Kidney epithelial cell (primary cell): ENCODE measurements at regions not wholly inside any gene's neighbourhood (a gene's known extent, or its start where the extent isn't known, plus 50 kb on each side); places are given as distances from the start of the nearest gene placed in this dataset.

ENCODE experiments used
- DNase-seq: peaks from one replicate; pipeline ENCODE4 v3.0.0-alpha.2; 2010; ENCODE audit warnings: low read depth
- H3K27me3 ChIP-seq: 2 replicates; pipeline ENCODE4 v1.6.0; 2011; ENCODE audit warnings: low read length; ENCODE audit not compliant: control insufficient read depth, insufficient read depth
- H3K36me3 ChIP-seq: 2 replicates; pipeline ENCODE4 v1.5.1; 2011; ENCODE audit warnings: low read length; ENCODE audit not compliant: control insufficient read depth, insufficient read depth
- H3K4me3 ChIP-seq: 2 replicates; pipeline ENCODE4 v1.5.1; 2011; ENCODE audit warnings: low read depth, mild to moderate bottlenecking, control low read depth, low read length
- CTCF ChIP-seq: IDR thresholded peaks from 2 replicates; pipeline ENCODE4 v1.5.1; 2011; ENCODE audit warnings: mild to moderate bottlenecking, moderate library complexity, low read length, control low read depth, inconsistent platforms; ENCODE audit not compliant: insufficient read depth, poor library complexity, severe bottlenecking

DNA sequence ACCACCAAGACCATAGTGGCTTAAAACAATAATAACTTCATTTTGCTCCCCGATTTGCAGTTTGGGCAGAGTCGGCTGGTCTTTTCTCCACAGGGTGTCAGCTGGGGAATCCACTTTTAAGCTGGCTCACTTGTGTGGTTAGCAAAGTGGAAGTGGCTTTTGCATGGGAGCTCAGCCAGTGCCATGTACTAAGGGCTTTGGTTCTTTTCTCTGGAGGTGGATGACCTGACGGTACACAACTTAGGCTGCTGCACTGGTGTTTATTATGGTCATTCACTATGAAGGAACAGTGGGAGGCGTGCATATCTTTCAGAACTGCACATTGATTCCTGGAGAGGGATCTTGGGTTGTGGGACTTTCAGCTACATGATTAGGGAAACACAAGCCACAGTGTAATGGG lies 141.0 kb downstream of the OR2B2 start:
- Histone ChIP-seq H3K4me3 (no peak overlapping the region), H3K27me3 (peaks cover 3% of the 10 kb centered on the region), H3K36me3 (no peaks in the 10 kb centered on the region)
- no peak for DNase-seq
- TF ChIP-seq CTCF, result no peak

- DNase-seq, result no peak
- Histone ChIP-seq H3K36me3 (no peaks in the 10 kb centered on the region), H3K4me3 (no peak overlapping the region), H3K27me3 (peaks cover 3% of the 10 kb centered on the region)
- TF ChIP-seq CTCF, result no peak
Observed at GRCh38 chr6:27770724-27771123, 141.5 kb downstream of the OR2B2 start.

GRCh38 chr6:27768556-27768955 lies 143.6 kb downstream of the OR2B2 start:
- no peak overlapping the region for H3K4me3 ChIP-seq
- TF ChIP-seq CTCF, result no peak
- no peaks in the 10 kb centered on the region for H3K36me3 ChIP-seq
- no peak for DNase-seq
- H3K27me3 ChIP-seq, result peaks cover 3% of the 10 kb centered on the region

DNA sequence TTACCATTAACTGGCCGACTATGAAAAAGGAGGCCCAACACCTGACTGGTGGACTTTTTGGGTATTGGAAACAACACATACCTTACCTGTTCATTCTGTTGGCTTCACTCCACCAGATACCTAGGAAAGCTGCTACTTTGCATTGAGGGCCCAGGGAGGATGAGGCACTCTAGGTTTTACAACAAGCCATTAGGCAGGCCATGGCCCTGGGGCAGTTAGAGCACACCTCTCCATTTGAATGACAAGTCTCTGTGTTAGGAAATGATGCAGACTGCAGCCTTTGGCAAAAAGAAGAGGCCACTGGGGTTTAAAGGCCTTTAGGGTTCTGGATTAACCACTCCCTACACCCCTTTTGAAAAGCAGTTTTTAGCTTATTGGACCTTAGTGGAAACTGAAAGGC lies 144.3 kb downstream of the OR2B2 start:
- DNase-seq, result no peak
- H3K36me3 ChIP-seq, result no peaks in the 10 kb centered on the region
- no peak for TF ChIP-seq CTCF
- H3K4me3 ChIP-seq, result no peak overlapping the region
- H3K27me3 ChIP-seq, result peaks cover 3% of the 10 kb centered on the region

GRCh38 chr6:27766405-27766804 lies 145.8 kb downstream of the OR2B2 start:
- no peak for TF ChIP-seq CTCF
- Histone ChIP-seq H3K27me3 (peaks cover 3% of the 10 kb centered on the region), H3K36me3 (no peaks in the 10 kb centered on the region), H3K4me3 (no peak overlapping the region)
- DNase-seq, result no peak

- H3K36me3 ChIP-seq, result no peaks in the 10 kb centered on the region
Observed at GRCh38 chr6:27765028-27765590, 147.1 kb downstream of the OR2B2 start.

More at GRCh38 chr6:27765028-27765590, 147.1 kb downstream of the OR2B2 start:
- Histone ChIP-seq H3K27me3 (no peaks in the 10 kb centered on the region), H3K4me3 (no peak overlapping the region)
- no peak for DNase-seq
- no peak for TF ChIP-seq CTCF
